Gastrocnemius medialis (tissue), 4 donors: ENCODE measurements at regions not wholly inside any gene's neighbourhood (a gene's known extent, or its start where the extent isn't known, plus 50 kb on each side); places are given as distances from the start of the nearest gene placed in this dataset.
"Not testable (repeated sequence)": the region's sequence is repeated elsewhere in the genome, so short reads cannot be mapped to it uniquely, and the experiment has no call there.

Source experiments
- CTCF ChIP-seq, 5 experiments: fragments of 450-650 bp in 3 of 5; fragments of 200-600 bp in 2 of 5; sonication (generic) in 2 of 5; IDR thresholded peaks in 4 of 5; conservative IDR thresholded peaks in 1 of 5; 1 replicate in 4 of 5; 2 replicates in 1 of 5; pipeline ENCODE4 v1.5.1; 2016 to 2019; ENCODE audit warnings: antibody characterized with exemption in 5 of 5, mild to moderate bottlenecking in 3 of 5, moderate library complexity in 3 of 5
- POLR2A ChIP-seq, 2 donors: fragments of 450-650 bp; IDR thresholded peaks; one replicate each; pipeline ENCODE4 v1.6.1; 2017; ENCODE audit warnings: antibody characterized with exemption in 2 of 2, mild to moderate bottlenecking in 2 of 2, moderate library complexity in 2 of 2

GRCh38 chr21:10342261-10342956 is 179.0 kb upstream of the TPTE start:
- TF ChIP-seq CTCF (IDR thresholded peaks at IDR 0.05 in 4 of 5, conservative IDR thresholded peaks at IDR 0.05 in 1 of 5); POLR2A (IDR thresholded peaks at IDR 0.05): not testable (repeated sequence)
